Activated CD4-positive, alpha-beta T cell treated with anti-CD3 and anti-CD28 coated beads, Interleukin-2, amount 10 ng/mL, durations not matched to agents 24 days and 14 days (primary cell): ENCODE measurements at regions not wholly inside any gene's neighbourhood (a gene's known extent, or its start where the extent isn't known, plus 50 kb on each side); places are given as distances from the start of the nearest gene placed in this dataset.

Experiments used
- DNase-seq: peaks from one replicate; pipeline ENCODE4 v3.0.0; 2022
- H3K27ac Mint-ChIP-seq: one replicate; pipeline ENCODE4 v1.8.0; 2022; ENCODE audit warnings: mild to moderate bottlenecking, mixed read lengths
- H3K27me3 Mint-ChIP-seq: one replicate; pipeline ENCODE4 v1.8.0; 2022; ENCODE audit warnings: mixed read lengths
- H3K36me3 Mint-ChIP-seq: one replicate; pipeline ENCODE4 v1.8.0; 2022; ENCODE audit warnings: low read depth, mild to moderate bottlenecking, mixed read lengths
- H3K4me1 Mint-ChIP-seq: one replicate; pipeline ENCODE4 v1.8.0; 2021; ENCODE audit warnings: mixed read lengths
- H3K4me3 Mint-ChIP-seq: one replicate; pipeline ENCODE4 v1.8.0; 2022; ENCODE audit warnings: mild to moderate bottlenecking, moderate library complexity, mixed read lengths
- H3K9me3 Mint-ChIP-seq: one replicate; pipeline ENCODE4 v1.8.0; 2021; ENCODE audit warnings: mixed read lengths
- intact Hi-C: fragments of 100-400 bp; cut with micrococcal nuclease; formaldehyde crosslinking; loops from one replicate; pipeline ENCODE4 v1.15.1; 2023

DNA sequence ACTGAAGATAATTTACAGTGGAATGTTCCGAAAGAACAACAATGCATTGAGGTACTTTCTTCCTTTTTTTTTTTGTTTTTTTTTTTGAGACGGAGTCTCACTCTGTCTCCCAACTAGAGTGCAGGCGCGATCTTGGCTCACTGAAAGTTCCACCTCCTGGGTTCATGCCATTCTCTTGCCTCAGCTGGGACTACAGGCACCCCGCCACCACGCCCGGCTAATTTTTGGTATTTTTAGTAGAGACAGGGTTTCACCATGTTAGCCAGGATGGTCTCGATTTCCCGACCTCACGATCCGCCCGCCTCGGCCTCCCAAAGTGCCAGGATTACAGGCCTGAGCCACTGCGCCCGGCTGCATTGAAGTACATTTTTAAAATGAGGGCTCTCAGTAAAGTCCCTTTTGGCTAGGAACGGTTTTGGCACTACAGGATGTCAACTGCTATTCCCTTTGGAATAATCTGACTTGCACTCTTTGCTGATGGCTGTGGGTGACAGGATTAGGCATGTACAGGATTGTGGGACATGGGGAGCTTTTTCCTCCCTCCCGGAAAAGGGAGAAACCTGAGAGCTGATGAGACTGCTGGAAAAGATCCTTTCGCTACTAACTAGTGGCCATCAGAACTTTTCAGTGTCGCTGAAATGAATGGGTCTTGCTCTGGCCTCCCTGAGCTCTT is 56.9 kb upstream of the EDEM3 start:
- H3K27ac Mint-ChIP-seq, result no peak overlapping the region
- H3K4me3 Mint-ChIP-seq, result no peak overlapping the region
- H3K27me3 Mint-ChIP-seq, result no peaks in the 10 kb centered on the region
- DNase-seq, result no peak
- H3K4me1 Mint-ChIP-seq, result no peaks in the 10 kb centered on the region
- no peaks in the 10 kb centered on the region for H3K9me3 Mint-ChIP-seq
- peaks cover 20% of the 10 kb centered on the region for H3K36me3 Mint-ChIP-seq
- intact Hi-C loops, result no loop called here

DNA sequence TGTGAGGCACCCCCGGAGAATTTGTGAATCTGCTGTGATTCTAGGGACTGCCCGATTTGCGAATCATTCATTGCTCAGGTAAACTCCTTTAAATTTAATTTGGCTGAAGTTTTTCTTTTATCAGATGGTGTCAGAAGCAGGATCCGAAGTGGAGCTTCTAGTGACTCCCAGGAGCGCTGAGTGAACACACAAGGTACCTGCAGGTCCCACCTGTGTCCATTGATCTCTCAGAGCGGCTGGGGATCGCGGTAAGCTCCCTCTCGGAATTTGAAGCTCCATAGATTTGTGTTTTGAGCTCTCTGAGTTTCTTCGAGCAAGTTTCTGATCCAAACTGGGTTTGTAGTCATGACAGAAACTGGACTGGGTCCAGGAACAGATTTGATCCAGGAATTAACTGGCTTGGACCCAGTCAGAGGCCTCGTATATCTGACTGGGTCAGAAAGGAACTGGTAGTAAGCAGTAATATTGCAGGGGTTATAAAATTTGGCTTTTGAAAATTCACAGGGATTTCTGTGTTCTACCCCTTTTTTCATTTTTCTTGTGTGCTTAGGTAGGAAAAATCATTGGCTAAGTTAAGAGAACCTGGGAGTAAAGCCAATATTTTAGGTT is 56.2 kb upstream of the EDEM3 start:
- H3K4me3 Mint-ChIP-seq, result no peak overlapping the region
- no peaks in the 10 kb centered on the region for H3K4me1 Mint-ChIP-seq
- H3K36me3 Mint-ChIP-seq, result peaks cover 17% of the 10 kb centered on the region
- no peaks in the 10 kb centered on the region for H3K27me3 Mint-ChIP-seq
- intact Hi-C loops, result no loop called here
- no peaks in the 10 kb centered on the region for H3K9me3 Mint-ChIP-seq
- no peak overlapping the region for H3K27ac Mint-ChIP-seq
- no peak for DNase-seq

DNA sequence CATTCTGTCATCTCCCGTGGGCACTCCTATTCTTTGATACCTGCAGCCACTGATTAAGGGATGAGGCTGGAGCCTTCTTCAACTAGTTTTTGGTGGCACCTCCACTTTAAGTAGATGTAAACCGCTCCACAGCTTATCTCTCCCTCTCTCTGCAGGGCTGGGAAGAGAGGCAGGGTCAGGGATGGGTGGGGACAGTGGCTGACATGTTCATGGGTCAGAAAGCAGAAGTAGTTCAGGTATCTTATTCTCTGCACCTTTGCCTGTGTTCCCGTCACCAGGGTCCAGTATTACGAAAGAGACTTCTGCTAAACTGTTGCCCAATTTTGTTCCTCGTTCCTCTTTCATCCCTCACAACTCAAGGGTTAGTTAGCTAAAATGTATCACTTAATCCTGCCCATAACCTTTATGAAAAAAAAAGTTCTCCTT is 51.7 kb upstream of the EDEM3 start:
- H3K9me3 Mint-ChIP-seq, result no peaks in the 10 kb centered on the region
- intact Hi-C loops, result loop anchor here (5.0 kb wide), 3 partner anchors 61 to 241 kb away; partner anchors contain the start of gene RNF2

DNA sequence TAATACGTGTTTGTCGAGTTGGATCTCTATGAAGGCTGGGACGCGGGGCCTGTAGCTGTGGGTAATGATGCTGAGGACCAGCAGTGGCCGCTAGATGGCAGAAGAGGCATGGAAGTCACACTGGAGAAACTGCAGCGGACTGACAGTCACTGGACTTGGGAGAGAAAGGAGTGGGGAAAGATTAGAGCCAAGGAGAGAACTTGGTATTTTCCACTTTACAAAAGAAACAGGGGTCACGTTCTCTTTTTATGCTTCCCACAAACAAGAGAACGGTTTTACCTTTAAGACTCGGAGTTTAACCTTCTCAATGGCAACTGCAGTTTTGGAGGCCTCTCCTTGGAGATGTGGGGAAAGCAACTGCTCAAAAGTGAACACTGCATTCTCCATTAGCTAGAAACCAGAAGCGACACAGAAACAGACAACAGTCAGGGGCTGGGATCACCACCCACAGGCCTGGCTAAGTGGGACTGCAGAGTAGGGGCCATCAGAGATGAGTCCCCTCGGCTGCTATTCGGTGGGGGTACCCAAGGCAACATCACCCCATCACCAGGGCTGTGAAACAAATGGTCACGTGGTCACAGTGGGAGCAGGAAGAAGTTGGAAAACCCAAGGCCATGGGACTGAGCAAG is 51.1 kb upstream of the EDEM3 start:
- intact Hi-C loops, result loop anchor here (1.0 to 5.0 kb wide), 6 partner anchors 62 to 875 kb away; partner anchors contain the start of gene RNF2
- Mint-ChIP-seq H3K36me3 (peaks cover 21% of the 10 kb centered on the region), H3K4me1 (peaks cover 3% of the 10 kb centered on the region)

More for the DNA sequence above, 51.7 kb upstream of the EDEM3 start:
- H3K36me3 Mint-ChIP-seq, result peaks cover 21% of the 10 kb centered on the region
- no peak for DNase-seq
- peaks cover 3% of the 10 kb centered on the region for H3K4me1 Mint-ChIP-seq
- H3K27ac Mint-ChIP-seq, result no peak overlapping the region
- H3K27me3 Mint-ChIP-seq, result no peaks in the 10 kb centered on the region
- H3K4me3 Mint-ChIP-seq, result no peak overlapping the region

More for the DNA sequence above, 51.1 kb upstream of the EDEM3 start:
- H3K9me3 Mint-ChIP-seq, result no peaks in the 10 kb centered on the region
- no peaks in the 10 kb centered on the region for H3K27me3 Mint-ChIP-seq
- DNase-seq, result peak; percentile 94
- H3K4me3 Mint-ChIP-seq, result no peak overlapping the region
- H3K27ac Mint-ChIP-seq, result no peak overlapping the region
